ENCODE measurements at regions not wholly inside any gene's neighbourhood (a gene's known extent, or its start where the extent isn't known, plus 50 kb on each side); places are given as distances from the start of the nearest gene placed in this dataset.
"Not testable (repeated sequence)": the region's sequence is repeated elsewhere in the genome, so short reads cannot be mapped to it uniquely, and the experiment has no call there.

DNA sequence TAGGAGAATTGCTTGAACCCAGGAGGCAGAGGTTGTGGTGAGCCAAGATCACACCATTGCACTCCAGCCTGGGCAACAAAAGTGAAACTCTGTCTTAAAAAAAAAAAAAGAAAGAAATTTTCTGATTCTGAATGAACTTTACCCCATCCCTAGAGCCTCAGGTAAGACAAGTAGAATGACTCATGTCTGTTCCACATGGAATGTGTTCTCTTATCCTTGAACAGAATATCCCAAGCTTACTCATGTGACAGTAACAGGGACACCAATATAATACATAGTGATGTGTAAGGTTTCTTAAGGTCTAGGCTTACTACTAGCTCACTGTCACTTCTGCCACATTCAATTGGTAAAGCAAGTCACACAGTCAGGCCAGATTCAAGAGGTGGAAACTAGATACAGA is 219.6 kb upstream of the BTBD3 start:
- Histone ChIP-seq H3K36me3 (no peaks in the 10 kb centered on the region), H3K9me3 (no peaks in the 10 kb centered on the region), H3K27me3 (no peaks in the 10 kb centered on the region), H3K27ac (no peak overlapping the region), H3K4me3 (no peak overlapping the region), H3K4me1 (no peaks in the 10 kb centered on the region)
- intact Hi-C loops (cut with DNase I; ENCODE audit: low total_unique reads), result no loop called here
- DNase-seq, result no peak
- TF ChIP-seq CTCF (IDR thresholded peaks at IDR 0.05), result no peak
- no peak for TF ChIP-seq POLR2A (IDR thresholded peaks at IDR 0.05)

DNA sequence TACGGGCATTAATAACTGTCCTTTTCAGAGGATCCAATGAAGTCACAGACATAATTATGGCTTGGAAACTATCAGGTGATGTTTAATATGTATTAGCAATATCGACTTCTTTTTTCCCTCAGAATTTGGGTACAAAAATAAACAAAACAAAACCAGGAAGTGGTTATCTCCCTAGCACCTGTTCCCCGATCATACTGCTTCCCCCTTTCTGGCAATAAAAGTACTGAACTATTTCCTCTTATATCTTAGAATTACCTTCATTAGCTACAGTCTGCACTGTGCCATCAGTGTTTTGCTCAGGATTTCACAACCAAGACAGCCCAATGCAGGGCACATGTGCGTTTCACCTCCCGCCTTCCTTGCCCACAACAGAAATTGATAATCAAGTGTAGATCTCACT is 216.9 kb upstream of the BTBD3 start:
- H3K9me3 ChIP-seq, result no peaks in the 10 kb centered on the region
- H3K36me3 ChIP-seq, result no peaks in the 10 kb centered on the region
- H3K27ac ChIP-seq, result no peak overlapping the region
- H3K27me3 ChIP-seq, result no peaks in the 10 kb centered on the region
- no peak for TF ChIP-seq CTCF (IDR thresholded peaks at IDR 0.05)
- no peak for TF ChIP-seq POLR2A (IDR thresholded peaks at IDR 0.05)
- intact Hi-C loops (cut with DNase I; ENCODE audit: low total_unique reads), result no loop called here
- no peak overlapping the region for H3K4me3 ChIP-seq
- no peaks in the 10 kb centered on the region for H3K4me1 ChIP-seq
- no peak for DNase-seq

DNA sequence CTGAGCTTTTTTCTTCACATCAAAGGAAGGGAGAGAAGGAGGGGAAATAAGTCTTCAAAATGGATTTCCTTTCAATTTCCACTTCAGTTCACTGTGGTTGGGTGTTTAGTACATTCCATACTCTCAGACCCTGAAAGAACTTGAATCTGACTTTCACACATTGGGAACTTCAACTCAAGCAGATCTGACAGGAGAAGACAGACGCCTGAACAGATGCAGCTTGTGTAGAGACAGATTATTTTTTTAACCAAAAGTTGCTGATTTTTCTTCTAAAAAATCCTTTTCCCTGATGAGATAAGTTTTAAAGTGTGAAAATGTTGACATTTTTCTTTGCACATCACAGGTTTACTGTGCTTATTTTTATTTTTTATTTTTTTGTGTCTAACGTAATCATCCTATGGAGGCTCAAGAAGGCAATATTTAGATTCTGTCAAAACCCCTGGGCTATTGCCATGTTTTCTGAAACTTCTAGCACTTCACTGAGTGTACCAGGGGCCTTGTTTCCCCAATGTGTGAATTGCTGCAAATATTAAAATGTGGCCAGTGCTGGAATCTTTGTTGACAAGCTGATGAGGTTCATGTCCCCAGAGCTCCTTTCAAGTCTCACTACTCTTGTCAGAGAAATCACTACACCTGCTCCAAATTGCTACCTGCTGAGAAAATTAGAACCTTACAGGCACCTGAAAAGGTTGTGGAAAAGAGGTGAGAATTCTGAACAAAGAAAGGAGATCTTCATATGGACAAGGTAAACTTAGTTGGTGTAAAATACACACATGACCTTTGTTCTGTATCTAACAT is 214.8 kb upstream of the BTBD3 start:
- no peak overlapping the region for H3K4me3 ChIP-seq
- TF ChIP-seq POLR2A (IDR thresholded peaks at IDR 0.05), result no peak
- TF ChIP-seq CTCF (IDR thresholded peaks at IDR 0.05), result no peak
- H3K27ac ChIP-seq, result no peak overlapping the region
- intact Hi-C loops (cut with DNase I; ENCODE audit: low total_unique reads), result no loop called here
- H3K4me1 ChIP-seq, result no peaks in the 10 kb centered on the region
- no peaks in the 10 kb centered on the region for H3K36me3 ChIP-seq
- no peaks in the 10 kb centered on the region for H3K27me3 ChIP-seq
- no peaks in the 10 kb centered on the region for H3K9me3 ChIP-seq
- DNase-seq, result no peak

GRCh38 chr20:11705512-11705911 is 212.2 kb upstream of the BTBD3 start:
- TF ChIP-seq CTCF (IDR thresholded peaks at IDR 0.05) (no peak), POLR2A (IDR thresholded peaks at IDR 0.05) (no peak)
- Histone ChIP-seq H3K4me1 (no peaks in the 10 kb centered on the region), H3K27me3 (no peaks in the 10 kb centered on the region), H3K27ac (no peak overlapping the region), H3K4me3 (no peak overlapping the region), H3K9me3 (no peaks in the 10 kb centered on the region), H3K36me3 (no peaks in the 10 kb centered on the region)
- DNase-seq, result no peak
- intact Hi-C loops (cut with DNase I; ENCODE audit: low total_unique reads), result no loop called here

DNA sequence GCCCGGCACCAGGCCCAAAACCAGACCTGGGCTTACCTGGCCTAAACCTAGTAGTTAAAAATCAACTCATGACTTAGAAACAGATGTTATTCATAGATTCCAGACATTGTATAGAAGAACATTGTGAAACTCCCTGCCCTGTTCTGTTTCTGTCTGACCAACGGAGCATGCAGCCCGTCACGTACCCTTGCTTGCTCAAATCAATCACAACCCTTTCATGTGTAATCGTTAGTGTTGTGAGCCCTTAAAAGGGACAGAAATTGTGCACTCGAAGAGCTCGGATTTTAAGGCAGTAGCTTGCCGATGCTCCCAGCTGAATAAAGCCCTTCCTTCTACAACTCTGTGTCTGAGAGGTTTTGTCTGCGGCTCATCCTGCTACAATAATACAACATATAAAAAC is 209.5 kb upstream of the BTBD3 start:
- H3K36me3 ChIP-seq; intact Hi-C loops (cut with DNase I; ENCODE audit: low total_unique reads); DNase-seq: not testable (repeated sequence)

GRCh38 chr20:11711214-11711613 is 206.5 kb upstream of the BTBD3 start:
- intact Hi-C loops (cut with DNase I; ENCODE audit: low total_unique reads), result no loop called here
- no peaks in the 10 kb centered on the region for H3K9me3 ChIP-seq

More for the DNA sequence above, 209.5 kb upstream of the BTBD3 start:
- H3K4me1 ChIP-seq, H3K27me3 ChIP-seq, H3K4me3 ChIP-seq, H3K9me3 ChIP-seq, H3K27ac ChIP-seq: not testable (repeated sequence)

More at GRCh38 chr20:11711214-11711613, 206.5 kb upstream of the BTBD3 start:
- H3K27me3 ChIP-seq, result no peaks in the 10 kb centered on the region
- H3K4me1 ChIP-seq, result no peaks in the 10 kb centered on the region
- H3K4me3 ChIP-seq, result no peak overlapping the region
- no peak for TF ChIP-seq CTCF (IDR thresholded peaks at IDR 0.05)
- no peak for TF ChIP-seq POLR2A (IDR thresholded peaks at IDR 0.05)
- H3K27ac ChIP-seq, result no peak overlapping the region
- H3K36me3 ChIP-seq, result no peaks in the 10 kb centered on the region
- DNase-seq, result no peak

All from uterus (tissue), 3 donors.